HL-60 (cell line): ENCODE measurements at regions not wholly inside any gene's neighbourhood (a gene's known extent, or its start where the extent isn't known, plus 50 kb on each side); places are given as distances from the start of the nearest gene placed in this dataset.

Experiments
- DNase-seq, 2 experiments: peaks; one replicate each; pipeline ENCODE4 v3.0.0-alpha.2; 2010 to 2020; ENCODE audit warnings: low read depth in 1 of 2, low spot score in 1 of 2
- H3K27ac ChIP-seq: fragments of 250-450 bp; sonication (Bioruptor Pico); replicated peaks from 2 replicates; pipeline ENCODE4 v1.5.1; 2020; ENCODE audit warnings: mild to moderate bottlenecking, moderate library complexity
- H3K27me3 ChIP-seq: fragments of 250-450 bp; sonication (Bioruptor Pico); 2 replicates; pipeline ENCODE4 v1.5.1; 2021; ENCODE audit warnings: mild to moderate bottlenecking, moderate library complexity; ENCODE audit not compliant: insufficient read depth, poor library complexity, severe bottlenecking
- H3K4me3 ChIP-seq: replicated peaks from 2 replicates; pipeline ENCODE4 v1.5.1; 2011; ENCODE audit warnings: mild to moderate bottlenecking, control low read depth, low read length; ENCODE audit not compliant: insufficient read depth
- CTCF ChIP-seq: IDR thresholded peaks from one replicate; pipeline ENCODE4 v1.5.1; 2011; ENCODE audit warnings: low read length, control low read depth, inconsistent platforms; ENCODE audit not compliant: insufficient read depth
- GABPA ChIP-seq: IDR thresholded peaks from 2 replicates; pipeline ENCODE4 v1.6.1; 2012; ENCODE audit warnings: low read depth
- POLR2AphosphoS5 ChIP-seq: IDR thresholded peaks from 2 replicates; pipeline ENCODE4 v1.6.1; 2012; ENCODE audit warnings: low read depth
- REST ChIP-seq: IDR thresholded peaks from 2 replicates; pipeline ENCODE4 v1.6.1; 2012; ENCODE audit warnings: low read depth; ENCODE audit not compliant: insufficient replicate concordance
- SPI1 ChIP-seq: IDR thresholded peaks from 2 replicates; pipeline ENCODE4 v1.6.1; 2012; ENCODE audit warnings: low read depth, mild to moderate bottlenecking, borderline replicate concordance

GRCh38 chr14:101503431-101504095, 57.7 kb upstream of the DIO3 start:
- no peak overlapping the region for H3K4me3 ChIP-seq
- H3K27me3 ChIP-seq, result no peaks in the 10 kb centered on the region
- no peak for TF ChIP-seq SPI1
- no peak overlapping the region for H3K27ac ChIP-seq
- DNase-seq, result no peak

- H3K27ac ChIP-seq, result no peak overlapping the region
- TF ChIP-seq POLR2AphosphoS5 (no peak), GABPA (no peak), CTCF (no peak), SPI1 (no peak), REST (no peak)
- H3K4me3 ChIP-seq, result no peak overlapping the region
- H3K27me3 ChIP-seq, result no peaks in the 10 kb centered on the region
- DNase-seq, result no peak
Measured at GRCh38 chr14:101504096-101504948, 57.0 kb upstream of the DIO3 start.

- no peak for TF ChIP-seq POLR2AphosphoS5
- no peak for TF ChIP-seq REST
- TF ChIP-seq GABPA, result no peak
- TF ChIP-seq SPI1, result no peak
- TF ChIP-seq CTCF, result no peak
- Histone ChIP-seq H3K27ac (no peak overlapping the region), H3K4me3 (no peak overlapping the region), H3K27me3 (no peaks in the 10 kb centered on the region)
- no peak for DNase-seq
Measured at GRCh38 chr14:101505236-101505970, 55.9 kb upstream of the DIO3 start.

- Histone ChIP-seq H3K4me3 (no peak overlapping the region), H3K27ac (no peak overlapping the region), H3K27me3 (no peaks in the 10 kb centered on the region)
- no peak for TF ChIP-seq GABPA
- TF ChIP-seq CTCF, result no peak
- no peak for TF ChIP-seq REST
- TF ChIP-seq SPI1, result no peak
- TF ChIP-seq POLR2AphosphoS5, result no peak
- DNase-seq, result no peak
Measured at GRCh38 chr14:101506211-101506925, 54.9 kb upstream of the DIO3 start.
